EL (cell line): ENCODE measurements at regions not wholly inside any gene's neighbourhood (a gene's known extent, or its start where the extent isn't known, plus 50 kb on each side); places are given as distances from the start of the nearest gene placed in this dataset.

Source experiments
- DNase-seq: peaks from one replicate; pipeline ENCODE4 v3.0.0-alpha.2; 2016

- DNase-seq: no peak
These were observed 559.0 kb upstream of the DAB1 start for GRCh38 chr1:57982852-57983251.

- no peak for DNase-seq
These were observed 552.4 kb upstream of the DAB1 start for GRCh38 chr1:57976216-57976615.

- no peak for DNase-seq
These were observed 544.5 kb upstream of the DAB1 start for GRCh38 chr1:57968321-57968720.

GRCh38 chr1:57966751-57967406 is 543.0 kb upstream of the DAB1 start:
- DNase-seq: no peak

GRCh38 chr1:57966340-57966739 is 542.5 kb upstream of the DAB1 start:
- no peak for DNase-seq

- DNase-seq: no peak
These were observed 539.7 kb upstream of the DAB1 start for GRCh38 chr1:57963581-57963980.

GRCh38 chr1:57959531-57960241 is 535.8 kb upstream of the DAB1 start:
- no peak for DNase-seq

GRCh38 chr1:57957576-57957975 is 533.7 kb upstream of the DAB1 start:
- DNase-seq: no peak

- no peak for DNase-seq
These were observed 527.5 kb upstream of the DAB1 start for GRCh38 chr1:57951390-57951789.

GRCh38 chr1:57949168-57949567 is 525.3 kb upstream of the DAB1 start:
- no peak for DNase-seq

GRCh38 chr1:57947471-57947870 is 523.6 kb upstream of the DAB1 start:
- no peak for DNase-seq

GRCh38 chr1:57945045-57945444 is 521.2 kb upstream of the DAB1 start:
- DNase-seq: no peak

GRCh38 chr1:57943365-57943764 is 519.5 kb upstream of the DAB1 start:
- no peak for DNase-seq

GRCh38 chr1:57934745-57935144 is 510.9 kb upstream of the DAB1 start:
- no peak for DNase-seq

- no peak for DNase-seq
These were observed 503.1 kb upstream of the DAB1 start for GRCh38 chr1:57927003-57927402.

- DNase-seq: no peak
These were observed 502.2 kb upstream of the DAB1 start for GRCh38 chr1:57926025-57926552.

- no peak for DNase-seq
These were observed 501.4 kb upstream of the DAB1 start for GRCh38 chr1:57925226-57925625.

GRCh38 chr1:57922130-57922529 is 498.3 kb upstream of the DAB1 start:
- no peak for DNase-seq

- no peak for DNase-seq
These were observed 492.2 kb upstream of the DAB1 start for GRCh38 chr1:57916041-57916440.

GRCh38 chr1:57911427-57911826 is 487.6 kb upstream of the DAB1 start:
- no peak for DNase-seq

- no peak for DNase-seq
These were observed 486.9 kb upstream of the DAB1 start for GRCh38 chr1:57910782-57911181.

- DNase-seq: no peak
These were observed 486.4 kb upstream of the DAB1 start for GRCh38 chr1:57910305-57910704.

GRCh38 chr1:57908147-57908890 is 484.5 kb upstream of the DAB1 start:
- DNase-seq: no peak
